MCF 10A (cell line): ENCODE measurements at regions not wholly inside any gene's neighbourhood (a gene's known extent, or its start where the extent isn't known, plus 50 kb on each side); places are given as distances from the start of the nearest gene placed in this dataset.

Experiments
- BruUV-seq: library from RNA; stranded (reverse); fragments of 400-500 nt; replicated peaks from 2 replicates; lab custom pipeline; 2021; lab: Mats Ljungman, UMichigan
- CTCF ChIA-PET: fragments of 300-600 bp; sonication (Branson Sonifier 250); formaldehyde crosslinking; extraction: SDS; loops from one replicate; lab custom pipeline; 2021; ENCODE audit warnings: antibody characterized with exemption, inconsistent platforms; lab: Yijun Ruan, JAX
- POLR2A ChIA-PET: fragments of 300-600, 350-650 bp; sonication (Branson Sonifier 250); formaldehyde crosslinking; extraction: SDS; loops from one replicate; lab custom pipeline; 2020; ENCODE audit warnings: antibody characterized with exemption, inconsistent platforms; lab: Yijun Ruan, JAX
- DNase-seq: peaks from one replicate; pipeline ENCODE4 v3.0.0-alpha.2; 2018; ENCODE audit not compliant: unreplicated experiment
- H3K27ac Mint-ChIP-seq: one replicate; pipeline ENCODE4 v1.8.0; 2022; ENCODE audit warnings: mild to moderate bottlenecking, low read depth, mixed read lengths; ENCODE audit not compliant: unreplicated experiment
- H3K27me3 Mint-ChIP-seq: one replicate; pipeline ENCODE4 v1.8.0; 2022; ENCODE audit warnings: mixed read lengths; ENCODE audit not compliant: insufficient read depth, unreplicated experiment
- H3K36me3 Mint-ChIP-seq: one replicate; pipeline ENCODE4 v1.8.0; 2022; ENCODE audit warnings: mild to moderate bottlenecking, moderate library complexity, mixed read lengths; ENCODE audit not compliant: insufficient read depth, unreplicated experiment
- H3K4me1 Mint-ChIP-seq: one replicate; pipeline ENCODE4 v1.8.0; 2022; ENCODE audit warnings: mixed read lengths; ENCODE audit not compliant: insufficient read depth, unreplicated experiment
- H3K4me3 Mint-ChIP-seq: one replicate; pipeline ENCODE4 v1.8.0; 2022; ENCODE audit warnings: mild to moderate bottlenecking, moderate library complexity, mixed read lengths; ENCODE audit not compliant: unreplicated experiment
- H3K9me3 Mint-ChIP-seq: one replicate; pipeline ENCODE4 v1.8.0; 2022; ENCODE audit warnings: mixed read lengths; ENCODE audit not compliant: unreplicated experiment
- CTCF ChIP-seq: fragments of 200-600 bp; IDR thresholded peaks from one replicate; pipeline ENCODE4 v1.8.0; 2022; ENCODE audit warnings: antibody characterized with exemption, mild to moderate bottlenecking; ENCODE audit not compliant: unreplicated experiment
- intact Hi-C: fragments of 100-400 bp; cut with micrococcal nuclease; formaldehyde crosslinking; loops from 2 replicates; pipeline ENCODE4 v1.14.1; 2022

- H3K4me1 Mint-ChIP-seq = no peaks in the 10 kb centered on the region
- BruUV-seq = no TSS peak
- H3K27ac Mint-ChIP-seq = no peak overlapping the region
- CTCF ChIA-PET = no interaction called here
- POLR2A ChIA-PET = no interaction called here
- peaks cover 7% of the 10 kb centered on the region for H3K36me3 Mint-ChIP-seq
- peaks cover 51% of the 10 kb centered on the region for H3K9me3 Mint-ChIP-seq
- peaks cover 4% of the 10 kb centered on the region for H3K27me3 Mint-ChIP-seq
- H3K4me3 Mint-ChIP-seq = no peak overlapping the region
- DNase-seq = no peak
- intact Hi-C loops = no loop called here
- no peak for TF ChIP-seq CTCF
These were observed 959.6 kb downstream of the RPA4 start for GRCh38 chrX:97843200-97843811.

GRCh38 chrX:97844161-97844560, 960.5 kb downstream of the RPA4 start:
- DNase-seq = no peak
- Mint-ChIP-seq H3K4me1 (no peaks in the 10 kb centered on the region), H3K36me3 (peaks cover 7% of the 10 kb centered on the region), H3K4me3 (no peak overlapping the region), H3K27me3 (no peaks in the 10 kb centered on the region), H3K9me3 (peaks cover 58% of the 10 kb centered on the region), H3K27ac (no peak overlapping the region)
- no peak for TF ChIP-seq CTCF
- POLR2A ChIA-PET = no interaction called here
- intact Hi-C loops = no loop called here
- CTCF ChIA-PET = no interaction called here
- no TSS peak for BruUV-seq

- DNase-seq = no peak
- Mint-ChIP-seq H3K4me1 (no peaks in the 10 kb centered on the region), H3K27ac (no peak overlapping the region), H3K27me3 (no peaks in the 10 kb centered on the region), H3K36me3 (peaks cover 7% of the 10 kb centered on the region), H3K4me3 (no peak overlapping the region), H3K9me3 (peaks cover 58% of the 10 kb centered on the region)
- ChIA-PET CTCF (no interaction called here), POLR2A (no interaction called here)
- TF ChIP-seq CTCF = no peak
- intact Hi-C loops = no loop called here
- BruUV-seq = no TSS peak
These were observed 961.2 kb downstream of the RPA4 start for GRCh38 chrX:97844943-97845342.

- ChIA-PET CTCF (no interaction called here), POLR2A (no interaction called here)
- Mint-ChIP-seq H3K27ac (no peak overlapping the region), H3K36me3 (peaks cover 7% of the 10 kb centered on the region), H3K27me3 (peaks cover 3% of the 10 kb centered on the region), H3K4me3 (no peak overlapping the region), H3K9me3 (peaks cover 58% of the 10 kb centered on the region), H3K4me1 (no peaks in the 10 kb centered on the region)
- no peak for TF ChIP-seq CTCF
- BruUV-seq = no TSS peak
- DNase-seq = no peak
- intact Hi-C loops = no loop called here
These were observed 961.7 kb downstream of the RPA4 start for GRCh38 chrX:97845451-97845850.
